Ovary (tissue), 7 donors: ENCODE measurements at regions not wholly inside any gene's neighbourhood (a gene's known extent, or its start where the extent isn't known, plus 50 kb on each side); places are given as distances from the start of the nearest gene placed in this dataset.

Source experiments
- DNase-seq, 5 donors: peaks; one replicate each; pipeline ENCODE4 v3.0.0-alpha.2; 2019 to 2020
- H3K27ac ChIP-seq, 2 donors: fragments of 200-600 bp; one replicate each; pipeline versions ENCODE4 v1.5.1 to v1.8.0; 2019 to 2022
- H3K27me3 ChIP-seq: fragments of 200-600 bp; one replicate; pipeline ENCODE4 v1.8.0; 2022
- H3K36me3 ChIP-seq: fragments of 200-600 bp; sonication (generic); one replicate; pipeline ENCODE4 v1.5.1; 2019
- H3K4me1 ChIP-seq: one replicate; pipeline ENCODE4 v1.8.1; 2013; ENCODE audit warnings: mild to moderate bottlenecking, moderate library complexity; ENCODE audit not compliant: insufficient read depth
- H3K4me3 ChIP-seq: fragments of 200-600 bp; sonication (generic); one replicate; pipeline ENCODE4 v1.5.1; 2017
- H3K9me3 ChIP-seq, 2 donors: fragments of 200-600 bp in 1 of 2; sonication (generic) in 1 of 2; one replicate each; pipeline versions ENCODE4 v1.5.1 to v1.8.1; 2013 to 2019; ENCODE audit warnings: mild to moderate bottlenecking in 1 of 2, moderate library complexity in 1 of 2
- CTCF ChIP-seq, 3 donors: fragments of 450-650 bp in 2 of 3; fragments of 200-600 bp in 1 of 3; IDR thresholded peaks; one replicate each; pipeline versions ENCODE4 v1.5.1 to v1.8.0; 2016 to 2022; ENCODE audit warnings: antibody characterized with exemption in 3 of 3, mild to moderate bottlenecking in 1 of 3
- EP300 ChIP-seq: sonication (generic); formaldehyde crosslinking; IDR thresholded peaks from one replicate; pipeline ENCODE4 v1.6.1; 2017; ENCODE audit warnings: antibody characterized with exemption
- POLR2A ChIP-seq: fragments of 450-650 bp; IDR thresholded peaks from one replicate; pipeline ENCODE4 v1.6.1; 2017; ENCODE audit warnings: antibody characterized with exemption, mild to moderate bottlenecking, moderate library complexity
- WGBS, 3 donors: extraction: QIAGEN DNeasy Blood & Tissue Kit in 1 of 3; methylation state at CpG; one replicate each; pipeline versions ENCODE4 v1.1.5 to v1.1.7; 2013 to 2017; 5-methylcytosine and 5-hydroxymethylcytosine counted together
- intact Hi-C, 4 donors: fragments of 100-400 bp; cut with DNase I; formaldehyde crosslinking; loops; one replicate each; pipeline versions ENCODE4 v1.11.0 to v1.15.1; 2022 to 2023
- donor health status: DM: no; HTN: no; CAD: no; lungs with moderate emphysema.
- donor health status: DM: no; HTN: no; CAD: no.
- donor health status: Bipolar disorder and iron deficiency.
- donor health status: DM: no; HTN: no; CAD: no.
- donor health status: DM: yes; HTN: yes; CAD: no.

GRCh38 chr18:78246588-78246987, 733.0 kb upstream of the SALL3 start:
- Histone ChIP-seq H3K4me1 (peaks cover 3% of the 10 kb centered on the region), H3K27ac (no peak overlapping the region), H3K9me3 (no peaks in the 10 kb centered on the region), H3K4me3 (no peak overlapping the region), H3K27me3 (no peaks in the 10 kb centered on the region), H3K36me3 (no peaks in the 10 kb centered on the region)
- TF ChIP-seq CTCF (IDR thresholded peaks at IDR 0.05) (no peak), EP300 (no peak), POLR2A (no peak)
- intact Hi-C loops: no loop called here
- WGBS, 3 donors: 70 to 76% (median 73%) methylated on average over 17 of the region's 17 CpGs
- DNase-seq: no peak

GRCh38 chr18:78247615-78248289, 731.9 kb upstream of the SALL3 start:
- no peak overlapping the region for H3K27ac ChIP-seq
- intact Hi-C loops: no loop called here
- no peaks in the 10 kb centered on the region for H3K4me1 ChIP-seq
- H3K27me3 ChIP-seq: no peaks in the 10 kb centered on the region
- no peak for DNase-seq
- TF ChIP-seq CTCF (IDR thresholded peaks at IDR 0.05) (no peak), EP300 (no peak), POLR2A (no peak)
- no peaks in the 10 kb centered on the region for H3K36me3 ChIP-seq
- no peak overlapping the region for H3K4me3 ChIP-seq
- WGBS, 3 donors: 83 to 87% (median 86%) methylated on average over 14 of the region's 14 CpGs
- no peaks in the 10 kb centered on the region for H3K9me3 ChIP-seq

- Histone ChIP-seq H3K4me1 (no peaks in the 10 kb centered on the region), H3K27me3 (no peaks in the 10 kb centered on the region), H3K4me3 (no peak overlapping the region), H3K9me3 (no peaks in the 10 kb centered on the region), H3K27ac (no peak overlapping the region), H3K36me3 (no peaks in the 10 kb centered on the region)
- TF ChIP-seq EP300: no peak
- no peak for TF ChIP-seq POLR2A
- TF ChIP-seq CTCF (IDR thresholded peaks at IDR 0.05): no peak
- intact Hi-C loops: no loop called here
- 89 to 94% (median 93%) methylated on average over 10 of the region's 10 CpGs for WGBS, 3 donors
- DNase-seq: no peak
Measured at GRCh38 chr18:78255013-78255412, 724.6 kb upstream of the SALL3 start.

- H3K27ac ChIP-seq: no peak overlapping the region
- no peak overlapping the region for H3K4me3 ChIP-seq
- no peaks in the 10 kb centered on the region for H3K4me1 ChIP-seq
- no peak for TF ChIP-seq CTCF (IDR thresholded peaks at IDR 0.05)
- no peak for TF ChIP-seq POLR2A
- no peak for TF ChIP-seq EP300
- 20 to 35% (median 27%) methylated on average over 26 of the region's 26 CpGs for WGBS, 3 donors
- no peaks in the 10 kb centered on the region for H3K36me3 ChIP-seq
- H3K27me3 ChIP-seq: no peaks in the 10 kb centered on the region
- intact Hi-C loops: no loop called here
- no peak for DNase-seq
- no peaks in the 10 kb centered on the region for H3K9me3 ChIP-seq
Measured at GRCh38 chr18:78268226-78268988, 711.2 kb upstream of the SALL3 start.
